ENCODE measurements at regions not wholly inside any gene's neighbourhood (a gene's known extent, or its start where the extent isn't known, plus 50 kb on each side); places are given as distances from the start of the nearest gene placed in this dataset.

DNA sequence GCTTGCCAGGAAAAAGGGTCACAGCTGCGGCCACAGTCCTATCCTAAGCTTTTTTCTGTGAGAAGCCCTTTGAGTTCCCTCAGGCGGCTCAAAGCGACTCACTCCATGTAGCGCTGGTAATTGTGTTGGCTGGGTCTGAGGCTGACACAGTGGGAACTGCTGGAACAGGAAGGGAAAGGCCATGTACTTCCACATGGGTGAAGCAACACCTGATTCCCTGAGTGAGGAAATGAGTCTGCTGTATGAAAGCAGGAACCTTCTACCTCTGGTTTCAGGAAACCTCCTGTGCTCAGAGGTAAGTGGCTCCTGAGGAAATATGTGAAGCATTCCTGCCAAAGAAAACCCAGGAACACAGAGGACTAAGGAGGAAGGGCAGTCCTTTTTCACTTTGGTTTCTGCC lies 734.6 kb upstream of the SORCS1 start:
- Histone ChIP-seq H3K27me3 (ENCODE audit: insufficient read depth, low read depth) (no peaks in the 10 kb centered on the region), H4K20me1 (ENCODE audit: insufficient read depth) (no peaks in the 10 kb centered on the region), H3K9ac (no peak overlapping the region), H3K4me2 (no peak overlapping the region), H3K79me2 (ENCODE audit: insufficient read depth, low read depth) (no peaks in the 10 kb centered on the region), H3K27ac (no peak overlapping the region), H2AFZ (ENCODE audit: low read depth) (no peak overlapping the region), H3K4me3 (IDR thresholded peaks at IDR 0.05; ENCODE audit: insufficient read depth, low read depth, low read length) (no peak overlapping the region), H3K36me3 (ENCODE audit: insufficient read depth) (no peaks in the 10 kb centered on the region), H3K4me1 (ENCODE audit: low read depth, poor library complexity, severe bottlenecking) (no peaks in the 10 kb centered on the region)
- no peak for TF ChIP-seq CTCF (conservative IDR thresholded peaks at IDR 0.05; ENCODE audit: low read depth, low read length)

GRCh38 chr10:107898392-107898791 lies 733.9 kb upstream of the SORCS1 start:
- Histone ChIP-seq H3K36me3 (ENCODE audit: insufficient read depth) (no peaks in the 10 kb centered on the region), H3K9ac (no peak overlapping the region), H2AFZ (ENCODE audit: low read depth) (no peak overlapping the region), H3K79me2 (ENCODE audit: insufficient read depth, low read depth) (no peaks in the 10 kb centered on the region), H3K27ac (no peak overlapping the region), H3K4me2 (no peak overlapping the region), H4K20me1 (ENCODE audit: insufficient read depth) (no peaks in the 10 kb centered on the region), H3K27me3 (ENCODE audit: insufficient read depth, low read depth) (no peaks in the 10 kb centered on the region), H3K4me1 (ENCODE audit: low read depth, poor library complexity, severe bottlenecking) (no peaks in the 10 kb centered on the region), H3K4me3 (IDR thresholded peaks at IDR 0.05; ENCODE audit: insufficient read depth, low read depth, low read length) (no peak overlapping the region)
- TF ChIP-seq CTCF (conservative IDR thresholded peaks at IDR 0.05; ENCODE audit: low read depth, low read length) = no peak

- no peak for TF ChIP-seq CTCF (conservative IDR thresholded peaks at IDR 0.05; ENCODE audit: low read depth, low read length)
- Histone ChIP-seq H3K79me2 (ENCODE audit: insufficient read depth, low read depth) (no peaks in the 10 kb centered on the region), H3K4me2 (no peak overlapping the region), H3K9ac (no peak overlapping the region), H3K36me3 (ENCODE audit: insufficient read depth) (no peaks in the 10 kb centered on the region), H3K27me3 (ENCODE audit: insufficient read depth, low read depth) (no peaks in the 10 kb centered on the region), H2AFZ (ENCODE audit: low read depth) (no peak overlapping the region), H3K4me3 (IDR thresholded peaks at IDR 0.05; ENCODE audit: insufficient read depth, low read depth, low read length) (no peak overlapping the region), H3K27ac (no peak overlapping the region), H3K4me1 (ENCODE audit: low read depth, poor library complexity, severe bottlenecking) (no peaks in the 10 kb centered on the region), H4K20me1 (ENCODE audit: insufficient read depth) (no peaks in the 10 kb centered on the region)
Observed at GRCh38 chr10:107894516-107894915, 730.0 kb upstream of the SORCS1 start.

GRCh38 chr10:107889105-107889504 lies 724.6 kb upstream of the SORCS1 start:
- TF ChIP-seq CTCF (conservative IDR thresholded peaks at IDR 0.05; ENCODE audit: low read depth, low read length) = no peak
- Histone ChIP-seq H3K27ac (no peak overlapping the region), H4K20me1 (ENCODE audit: insufficient read depth) (no peaks in the 10 kb centered on the region), H3K4me1 (ENCODE audit: low read depth, poor library complexity, severe bottlenecking) (no peaks in the 10 kb centered on the region), H3K4me2 (no peak overlapping the region), H3K4me3 (IDR thresholded peaks at IDR 0.05; ENCODE audit: insufficient read depth, low read depth, low read length) (no peak overlapping the region), H3K9ac (no peak overlapping the region), H3K79me2 (ENCODE audit: insufficient read depth, low read depth) (no peaks in the 10 kb centered on the region), H3K36me3 (ENCODE audit: insufficient read depth) (no peaks in the 10 kb centered on the region), H3K27me3 (ENCODE audit: insufficient read depth, low read depth) (no peaks in the 10 kb centered on the region), H2AFZ (ENCODE audit: low read depth) (0 out of 2 replicates have a peak overlapping the region, but pooled peaks have one; percentile 6)

All from KMS-11 (cell line).